ENCODE measurements at regions not wholly inside any gene's neighbourhood (a gene's known extent, or its start where the extent isn't known, plus 50 kb on each side); places are given as distances from the start of the nearest gene placed in this dataset.

DNA sequence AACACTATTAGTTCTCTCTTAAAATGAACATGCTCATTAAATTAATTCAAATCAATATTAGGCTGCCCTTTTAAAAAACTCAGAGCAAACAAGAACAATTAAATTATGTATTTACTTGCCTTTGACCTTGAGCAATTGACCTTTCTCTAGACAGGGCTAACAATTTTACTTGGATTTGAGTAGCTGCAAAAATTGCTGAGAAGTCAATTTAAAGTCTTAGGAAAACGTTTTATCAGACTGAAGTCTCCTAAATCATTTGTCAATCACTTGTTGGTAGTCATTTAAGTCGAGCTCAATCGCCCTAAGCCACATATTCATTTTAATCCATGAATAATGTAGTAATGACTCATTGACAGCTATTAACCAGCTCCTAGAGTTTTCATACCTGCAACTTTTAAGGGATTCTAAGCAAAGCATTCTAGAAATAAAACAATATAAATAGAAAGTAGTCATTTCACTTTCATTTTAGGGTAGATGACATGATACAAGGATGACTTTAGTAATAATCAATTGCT, 84.9 kb upstream of the SEC61G start:
- Histone ChIP-seq H3K4me3 (no peak overlapping the region), H3K27ac (no peak overlapping the region), H3K36me3 (no peaks in the 10 kb centered on the region), H3K27me3 (no peaks in the 10 kb centered on the region), H3K4me1 (peaks cover 0 to 7% of the 10 kb centered on the region in 2 donors), H3K9me3 (no peaks in the 10 kb centered on the region)
- TF ChIP-seq, protein P1, sequence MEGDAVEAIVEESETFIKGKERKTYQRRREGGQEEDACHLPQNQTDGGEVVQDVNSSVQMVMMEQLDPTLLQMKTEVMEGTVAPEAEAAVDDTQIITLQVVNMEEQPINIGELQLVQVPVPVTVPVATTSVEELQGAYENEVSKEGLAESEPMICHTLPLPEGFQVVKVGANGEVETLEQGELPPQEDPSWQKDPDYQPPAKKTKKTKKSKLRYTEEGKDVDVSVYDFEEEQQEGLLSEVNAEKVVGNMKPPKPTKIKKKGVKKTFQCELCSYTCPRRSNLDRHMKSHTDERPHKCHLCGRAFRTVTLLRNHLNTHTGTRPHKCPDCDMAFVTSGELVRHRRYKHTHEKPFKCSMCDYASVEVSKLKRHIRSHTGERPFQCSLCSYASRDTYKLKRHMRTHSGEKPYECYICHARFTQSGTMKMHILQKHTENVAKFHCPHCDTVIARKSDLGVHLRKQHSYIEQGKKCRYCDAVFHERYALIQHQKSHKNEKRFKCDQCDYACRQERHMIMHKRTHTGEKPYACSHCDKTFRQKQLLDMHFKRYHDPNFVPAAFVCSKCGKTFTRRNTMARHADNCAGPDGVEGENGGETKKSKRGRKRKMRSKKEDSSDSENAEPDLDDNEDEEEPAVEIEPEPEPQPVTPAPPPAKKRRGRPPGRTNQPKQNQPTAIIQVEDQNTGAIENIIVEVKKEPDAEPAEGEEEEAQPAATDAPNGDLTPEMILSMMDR (IDR thresholded peaks at IDR 0.05) = no peak
- DNase-seq (no peak), ATAC-seq (no peak)
- intact Hi-C loops (cut with DNase I) = no loop called here

DNA sequence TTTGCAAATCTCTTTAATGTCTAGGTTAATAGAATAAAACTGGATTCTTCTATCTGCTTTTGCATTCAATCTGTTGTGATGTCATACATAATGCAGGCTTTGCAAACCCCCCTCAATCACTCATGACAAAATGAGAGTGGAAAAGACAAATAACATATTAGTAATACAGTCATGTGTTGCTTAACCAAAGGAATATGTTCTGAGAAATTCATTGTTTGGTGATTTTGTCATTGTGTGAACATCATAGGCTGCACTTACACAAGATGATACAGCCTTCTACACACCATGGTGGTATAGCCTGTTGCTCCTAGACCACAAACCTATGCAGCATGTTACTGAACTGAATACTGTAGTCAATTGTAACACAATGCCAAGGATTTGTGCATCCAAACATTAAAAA, 87.3 kb upstream of the SEC61G start:
- Histone ChIP-seq H3K27me3 (no peaks in the 10 kb centered on the region), H3K27ac (no peak overlapping the region), H3K9me3 (peaks cover 0 to 4% of the 10 kb centered on the region in 2 donors), H3K4me3 (no peak overlapping the region), H3K4me1 (no peaks in the 10 kb centered on the region), H3K36me3 (no peaks in the 10 kb centered on the region)
- ATAC-seq = no peak
- intact Hi-C loops (cut with DNase I) = no loop called here
- no peak for DNase-seq
- TF ChIP-seq, protein P1 (IDR thresholded peaks at IDR 0.05) = no peak

DNA sequence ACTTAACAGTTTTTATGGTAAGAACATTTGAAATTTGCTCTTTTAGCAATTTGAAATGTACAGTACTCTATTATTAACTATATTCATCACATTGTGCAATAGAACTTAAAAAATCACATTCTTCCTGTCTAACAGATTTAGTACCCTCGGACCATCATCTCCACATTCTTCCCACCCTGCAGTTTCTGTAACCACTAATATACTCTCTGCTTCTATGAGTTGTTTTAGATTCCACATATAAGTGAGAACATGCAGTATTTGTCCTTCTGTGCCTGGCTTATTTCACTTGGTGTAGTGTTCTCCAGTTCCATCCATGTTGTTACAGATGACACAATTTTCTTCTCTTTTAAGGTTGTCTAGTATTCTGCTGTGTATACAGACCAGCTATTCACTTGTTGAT, 88.9 kb upstream of the SEC61G start:
- no peak overlapping the region for H3K4me3 ChIP-seq
- no peak overlapping the region for H3K27ac ChIP-seq
- intact Hi-C loops (cut with DNase I) = no loop called here
- H3K27me3 ChIP-seq = no peaks in the 10 kb centered on the region
- TF ChIP-seq, protein P1 (IDR thresholded peaks at IDR 0.05) = no peak
- no peaks in the 10 kb centered on the region for H3K4me1 ChIP-seq
- peaks cover 0 to 8% of the 10 kb centered on the region in 2 donors for H3K9me3 ChIP-seq
- DNase-seq = no peak
- ATAC-seq = no peak
- H3K36me3 ChIP-seq = no peaks in the 10 kb centered on the region

- intact Hi-C loops (cut with DNase I) = no loop called here
Measured at GRCh38 chr7:54856856-54857255, 97.8 kb upstream of the SEC61G start.

GRCh38 chr7:54857294-54857693, 98.3 kb upstream of the SEC61G start:
- ATAC-seq (no peak), DNase-seq (no peak)
- no peaks in the 10 kb centered on the region for H3K27me3 ChIP-seq
- no peak overlapping the region for H3K4me3 ChIP-seq
- no peaks in the 10 kb centered on the region for H3K36me3 ChIP-seq
- H3K9me3 ChIP-seq = no peaks in the 10 kb centered on the region
- H3K27ac ChIP-seq = no peak overlapping the region
- H3K4me1 ChIP-seq = no peaks in the 10 kb centered on the region
- TF ChIP-seq, protein P1 (IDR thresholded peaks at IDR 0.05) = no peak
- intact Hi-C loops (cut with DNase I) = no loop called here

More at GRCh38 chr7:54856856-54857255, 97.8 kb upstream of the SEC61G start:
- TF ChIP-seq, protein P1 (IDR thresholded peaks at IDR 0.05) = no peak
- H3K27ac ChIP-seq = no peak overlapping the region
- no peak overlapping the region for H3K4me3 ChIP-seq
- H3K4me1 ChIP-seq = no peaks in the 10 kb centered on the region
- no peak for ATAC-seq
- DNase-seq = no peak
- peaks cover 0 to 2% of the 10 kb centered on the region in 2 donors for H3K9me3 ChIP-seq
- H3K27me3 ChIP-seq = no peaks in the 10 kb centered on the region
- H3K36me3 ChIP-seq = no peaks in the 10 kb centered on the region
